ENCODE measurements at regions not wholly inside any gene's neighbourhood (a gene's known extent, or its start where the extent isn't known, plus 50 kb on each side); places are given as distances from the start of the nearest gene placed in this dataset.
"Not testable (repeated sequence)": the region's sequence is repeated elsewhere in the genome, so short reads cannot be mapped to it uniquely, and the experiment has no call there.

GRCh38 chr6:97347111-97347510 is 64.1 kb upstream of the MMS22L start:
- CTCF ChIA-PET = no interaction called here

DNA sequence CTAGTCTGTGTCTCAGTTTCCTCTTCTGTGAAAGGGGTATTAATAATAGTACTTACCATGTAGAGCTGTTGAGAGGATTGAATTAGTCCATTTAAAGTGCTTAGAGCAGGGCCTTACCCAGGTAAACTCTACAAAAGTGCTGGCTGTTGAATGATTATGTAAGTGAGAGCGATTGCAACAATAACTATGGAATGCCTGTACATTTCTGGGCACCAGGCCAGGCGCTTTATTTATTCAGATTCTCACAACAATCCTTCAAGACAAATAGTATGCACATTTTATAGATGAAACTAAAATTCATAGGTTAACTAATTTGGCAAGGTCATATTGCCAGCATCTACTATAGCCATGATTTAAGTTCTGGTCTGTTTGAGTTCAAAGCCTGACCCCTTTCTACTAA is 78.3 kb upstream of the MMS22L start:
- TF ChIP-seq, protein P1, sequence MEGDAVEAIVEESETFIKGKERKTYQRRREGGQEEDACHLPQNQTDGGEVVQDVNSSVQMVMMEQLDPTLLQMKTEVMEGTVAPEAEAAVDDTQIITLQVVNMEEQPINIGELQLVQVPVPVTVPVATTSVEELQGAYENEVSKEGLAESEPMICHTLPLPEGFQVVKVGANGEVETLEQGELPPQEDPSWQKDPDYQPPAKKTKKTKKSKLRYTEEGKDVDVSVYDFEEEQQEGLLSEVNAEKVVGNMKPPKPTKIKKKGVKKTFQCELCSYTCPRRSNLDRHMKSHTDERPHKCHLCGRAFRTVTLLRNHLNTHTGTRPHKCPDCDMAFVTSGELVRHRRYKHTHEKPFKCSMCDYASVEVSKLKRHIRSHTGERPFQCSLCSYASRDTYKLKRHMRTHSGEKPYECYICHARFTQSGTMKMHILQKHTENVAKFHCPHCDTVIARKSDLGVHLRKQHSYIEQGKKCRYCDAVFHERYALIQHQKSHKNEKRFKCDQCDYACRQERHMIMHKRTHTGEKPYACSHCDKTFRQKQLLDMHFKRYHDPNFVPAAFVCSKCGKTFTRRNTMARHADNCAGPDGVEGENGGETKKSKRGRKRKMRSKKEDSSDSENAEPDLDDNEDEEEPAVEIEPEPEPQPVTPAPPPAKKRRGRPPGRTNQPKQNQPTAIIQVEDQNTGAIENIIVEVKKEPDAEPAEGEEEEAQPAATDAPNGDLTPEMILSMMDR (conservative IDR thresholded peaks at IDR 0.05; ENCODE audit: low read depth, low read length) = no peak
- no peak for TF ChIP-seq EZH2 (IDR thresholded peaks at IDR 0.05; ENCODE audit: borderline replicate concordance, low read depth, low read length, poor library complexity, severe bottlenecking)
- Histone ChIP-seq H3K27ac (ENCODE audit: low read depth, low read length, poor library complexity, severe bottlenecking) (no peak overlapping the region), H3K27me3 (replicated peaks; ENCODE audit: insufficient read depth, low read depth, low read length, poor library complexity) (no peaks in the 10 kb centered on the region), H3K4me3 (ENCODE audit: low read depth, low read length, poor library complexity, severe bottlenecking) (no peak overlapping the region), H3K9me3 (ENCODE audit: low read depth, low read length, poor library complexity, severe bottlenecking) (no peaks in the 10 kb centered on the region), H3K4me1 (ENCODE audit: insufficient read depth, low read length, poor library complexity, severe bottlenecking) (no peaks in the 10 kb centered on the region), H3K36me3 (ENCODE audit: insufficient read depth, low read length, poor library complexity, severe bottlenecking) (no peaks in the 10 kb centered on the region)
- intact Hi-C loops (cut with micrococcal nuclease; ENCODE audit: unreplicated experiment) = no loop called here
- CTCF ChIA-PET = no interaction called here
- POLR2A ChIA-PET (ENCODE audit: low non-redundant PET) = no interaction called here
- no TSS peak for BruUV-seq (replicated peaks)
- peak; percentile 53 for DNase-seq (ENCODE audit: low spot score)

More at GRCh38 chr6:97347111-97347510, 64.1 kb upstream of the MMS22L start:
- TF ChIP-seq, protein P1 (conservative IDR thresholded peaks at IDR 0.05; ENCODE audit: low read depth, low read length) = no peak
- TF ChIP-seq EZH2 (IDR thresholded peaks at IDR 0.05; ENCODE audit: borderline replicate concordance, low read depth, low read length, poor library complexity, severe bottlenecking) = no peak
- BruUV-seq (replicated peaks) = no TSS peak
- intact Hi-C loops (cut with micrococcal nuclease; ENCODE audit: unreplicated experiment) = no loop called here
- no peaks in the 10 kb centered on the region for H3K9me3 ChIP-seq (ENCODE audit: low read depth, low read length, poor library complexity, severe bottlenecking)
- DNase-seq (ENCODE audit: low spot score) = no peak
- H3K36me3 ChIP-seq (ENCODE audit: insufficient read depth, low read length, poor library complexity, severe bottlenecking) = no peaks in the 10 kb centered on the region
- H3K27ac ChIP-seq (ENCODE audit: low read depth, low read length, poor library complexity, severe bottlenecking) = no peak overlapping the region
- no peak overlapping the region for H3K4me3 ChIP-seq (ENCODE audit: low read depth, low read length, poor library complexity, severe bottlenecking)
- no peaks in the 10 kb centered on the region for H3K27me3 ChIP-seq (replicated peaks; ENCODE audit: insufficient read depth, low read depth, low read length, poor library complexity)
- no peaks in the 10 kb centered on the region for H3K4me1 ChIP-seq (ENCODE audit: insufficient read depth, low read length, poor library complexity, severe bottlenecking)
- POLR2A ChIA-PET (ENCODE audit: low non-redundant PET) = no interaction called here

DNA sequence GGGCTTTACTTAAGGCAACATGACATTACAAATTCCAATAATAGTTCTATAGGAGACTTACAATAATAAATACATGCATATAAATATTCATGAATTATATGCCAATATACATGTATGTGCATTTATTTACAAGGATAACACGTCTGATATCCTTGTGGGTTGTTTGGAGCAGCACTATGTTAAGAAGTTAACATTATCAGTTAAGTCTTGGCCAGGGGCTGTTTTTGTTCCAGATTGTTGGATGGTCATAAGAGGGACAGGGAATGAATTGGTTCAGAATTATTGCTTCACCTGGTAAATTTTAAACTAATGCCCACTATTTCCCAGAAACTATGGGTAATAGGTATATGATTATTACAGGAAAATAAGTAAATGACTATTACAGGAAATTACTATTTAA is 81.3 kb upstream of the MMS22L start:
- H3K4me3 ChIP-seq (ENCODE audit: low read depth, low read length, poor library complexity, severe bottlenecking) = no peak overlapping the region
- CTCF ChIA-PET = no interaction called here
- H3K27me3 ChIP-seq (replicated peaks; ENCODE audit: insufficient read depth, low read depth, low read length, poor library complexity) = no peaks in the 10 kb centered on the region
- BruUV-seq (replicated peaks) = no TSS peak
- intact Hi-C loops (cut with micrococcal nuclease; ENCODE audit: unreplicated experiment) = no loop called here
- H3K27ac ChIP-seq (ENCODE audit: low read depth, low read length, poor library complexity, severe bottlenecking) = no peak overlapping the region
- no peak for DNase-seq (ENCODE audit: low spot score)
- POLR2A ChIA-PET (ENCODE audit: low non-redundant PET) = no interaction called here
- H3K4me1 ChIP-seq (ENCODE audit: insufficient read depth, low read length, poor library complexity, severe bottlenecking) = no peaks in the 10 kb centered on the region
- no peak for TF ChIP-seq EZH2 (IDR thresholded peaks at IDR 0.05; ENCODE audit: borderline replicate concordance, low read depth, low read length, poor library complexity, severe bottlenecking)
- TF ChIP-seq, protein P1 (conservative IDR thresholded peaks at IDR 0.05; ENCODE audit: low read depth, low read length) = no peak
- no peaks in the 10 kb centered on the region for H3K9me3 ChIP-seq (ENCODE audit: low read depth, low read length, poor library complexity, severe bottlenecking)
- H3K36me3 ChIP-seq (ENCODE audit: insufficient read depth, low read length, poor library complexity, severe bottlenecking) = no peaks in the 10 kb centered on the region

DNA sequence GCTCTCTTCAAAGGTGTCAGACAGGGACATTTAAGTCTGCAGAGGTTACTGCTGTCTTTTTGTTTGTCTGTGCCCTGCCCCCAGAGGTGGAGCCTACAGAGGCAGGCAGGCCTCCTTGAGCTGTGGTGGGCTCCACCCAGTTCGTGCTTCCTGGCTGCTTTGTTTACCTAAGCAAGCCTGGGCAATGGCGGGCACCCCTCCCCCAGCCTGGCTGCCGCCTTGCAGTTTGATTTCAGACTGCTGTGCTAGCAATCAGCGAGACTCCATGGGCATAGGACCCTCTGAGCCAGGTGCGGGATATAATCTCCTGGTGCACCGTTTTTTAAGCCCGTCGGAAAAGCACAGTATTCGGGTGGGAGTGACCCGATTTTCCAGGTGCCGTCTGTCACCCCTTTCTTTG is 99.1 kb upstream of the MMS22L start:
- POLR2A ChIA-PET (ENCODE audit: low non-redundant PET); CTCF ChIA-PET; DNase-seq (ENCODE audit: low spot score): not testable (repeated sequence)

More for the DNA sequence above, 99.1 kb upstream of the MMS22L start:
- H3K4me1 ChIP-seq (ENCODE audit: insufficient read depth, low read length, poor library complexity, severe bottlenecking); H3K4me3 ChIP-seq (ENCODE audit: low read depth, low read length, poor library complexity, severe bottlenecking); H3K9me3 ChIP-seq (ENCODE audit: low read depth, low read length, poor library complexity, severe bottlenecking); H3K36me3 ChIP-seq (ENCODE audit: insufficient read depth, low read length, poor library complexity, severe bottlenecking); BruUV-seq (replicated peaks); H3K27me3 ChIP-seq (replicated peaks; ENCODE audit: insufficient read depth, low read depth, low read length, poor library complexity); intact Hi-C loops (cut with micrococcal nuclease; ENCODE audit: unreplicated experiment); H3K27ac ChIP-seq (ENCODE audit: low read depth, low read length, poor library complexity, severe bottlenecking): not testable (repeated sequence)
